ENCODE measurements at regions not wholly inside any gene's neighbourhood (a gene's known extent, or its start where the extent isn't known, plus 50 kb on each side); places are given as distances from the start of the nearest gene placed in this dataset.
A peak's percentile ranks its signal among the peaks of the same experiment; 100 is the strongest.

GRCh38 chrX:43087830-43088229, 309.9 kb upstream of the PPP1R2C start:
- ATAC-seq = no peak

GRCh38 chrX:43096830-43097229, 318.9 kb upstream of the PPP1R2C start:
- TF ChIP-seq ZFP30 (CRISPR knock-in tag; IDR thresholded peaks at IDR 0.05) = no peak
- TF ChIP-seq ZC3H10 (CRISPR knock-in tag; IDR thresholded peaks at IDR 0.05) = no peak
- no peak for TF ChIP-seq CSRNP3 (CRISPR knock-in tag; IDR thresholded peaks at IDR 0.05)
- TF ChIP-seq ISL1 (CRISPR knock-in tag; IDR thresholded peaks at IDR 0.05) = no peak
- no peak for ATAC-seq

More at GRCh38 chrX:43087830-43088229, 309.9 kb upstream of the PPP1R2C start:
- TF ChIP-seq TCF4 (CRISPR knock-in tag; IDR thresholded peaks at IDR 0.05; ENCODE audit: borderline replicate concordance) (no peak), BACH2 (CRISPR knock-in tag; IDR thresholded peaks at IDR 0.05; ENCODE audit: borderline replicate concordance) (no peak), POU6F1 (CRISPR knock-in tag; IDR thresholded peaks at IDR 0.05; ENCODE audit: borderline replicate concordance, low read depth) (no peak), ZC3H10 (CRISPR knock-in tag; IDR thresholded peaks at IDR 0.05) (no peak), GLIS3 (CRISPR knock-in tag; IDR thresholded peaks at IDR 0.05) (no peak), ZFP3 (CRISPR knock-in tag; IDR thresholded peaks at IDR 0.05) (no peak), ISL1 (CRISPR knock-in tag; IDR thresholded peaks at IDR 0.05) (0 out of 2 replicates have a peak, but pooled peaks have one; percentile 20)

GRCh38 chrX:43106009-43106408, 328.0 kb upstream of the PPP1R2C start:
- TF ChIP-seq PATZ1 (CRISPR knock-in tag; IDR thresholded peaks at IDR 0.05; ENCODE audit: borderline replicate concordance) (no peak), TOX (CRISPR knock-in tag; IDR thresholded peaks at IDR 0.05; ENCODE audit: borderline replicate concordance) (no peak), ZFP30 (CRISPR knock-in tag; IDR thresholded peaks at IDR 0.05) (no peak), GLIS3 (CRISPR knock-in tag; IDR thresholded peaks at IDR 0.05) (no peak), SNAI2 (CRISPR knock-in tag; IDR thresholded peaks at IDR 0.05) (no peak), CSRNP3 (CRISPR knock-in tag; IDR thresholded peaks at IDR 0.05) (no peak), ZNF565 (CRISPR knock-in tag; conservative IDR thresholded peaks at IDR 0.05; ENCODE audit: low read depth) (no peak), ZNF70 (CRISPR knock-in tag; IDR thresholded peaks at IDR 0.05) (no peak), ESRRG (CRISPR knock-in tag; IDR thresholded peaks at IDR 0.05) (no peak), CSDC2 (CRISPR knock-in tag; IDR thresholded peaks at IDR 0.05) (no peak), TSHZ2 (CRISPR knock-in tag; IDR thresholded peaks at IDR 0.05) (no peak), ARNTL (CRISPR knock-in tag; IDR thresholded peaks at IDR 0.05; ENCODE audit: borderline replicate concordance, low read depth) (no peak), ZFP3 (CRISPR knock-in tag; IDR thresholded peaks at IDR 0.05) (no peak), TCF4 (CRISPR knock-in tag; IDR thresholded peaks at IDR 0.05; ENCODE audit: borderline replicate concordance) (no peak), CREB5 (CRISPR knock-in tag; IDR thresholded peaks at IDR 0.05; ENCODE audit: low read depth) (no peak), POU6F1 (CRISPR knock-in tag; IDR thresholded peaks at IDR 0.05; ENCODE audit: borderline replicate concordance, low read depth) (no peak), PPARA (CRISPR knock-in tag; IDR thresholded peaks at IDR 0.05; ENCODE audit: borderline replicate concordance) (no peak), BACH2 (CRISPR knock-in tag; IDR thresholded peaks at IDR 0.05; ENCODE audit: borderline replicate concordance) (no peak)
- no peak for ATAC-seq
